Left lung (tissue), 4 donors: ENCODE measurements at regions not wholly inside any gene's neighbourhood (a gene's known extent, or its start where the extent isn't known, plus 50 kb on each side); places are given as distances from the start of the nearest gene placed in this dataset.

Source experiments
- ATAC-seq: fragments of 200-7000 bp; cut with Tn5 transposase; one replicate; pipeline ENCODE4 v1.9.1; 2020; ENCODE audit warnings: moderate library complexity
- DNase-seq, 4 donors: peaks; one replicate each; pipeline ENCODE4 v3.0.0-alpha.2; 2013 to 2020
- H3K27ac ChIP-seq, 2 donors: fragments of 200-600 bp; sonication (generic) in 1 of 2; one replicate each; pipeline versions ENCODE4 v1.5.0 to v1.8.0; 2020 to 2021
- H3K27me3 ChIP-seq, 2 donors: fragments of 200-600 bp; sonication (generic) in 1 of 2; one replicate each; pipeline versions ENCODE4 v1.5.0 to v1.8.0; 2020 to 2021
- H3K36me3 ChIP-seq, 2 donors: fragments of 200-600 bp; sonication (generic) in 1 of 2; one replicate each; pipeline versions ENCODE4 v1.5.0 to v1.8.0; 2020 to 2021
- H3K4me1 ChIP-seq, 2 donors: fragments of 200-600 bp; one replicate each; pipeline ENCODE4 v1.8.0; 2021
- H3K4me3 ChIP-seq, 2 donors: fragments of 200-600 bp; sonication (generic) in 1 of 2; one replicate each; pipeline versions ENCODE4 v1.5.0 to v1.8.0; 2020 to 2021; ENCODE audit warnings: mild to moderate bottlenecking in 1 of 2
- H3K9me3 ChIP-seq, 2 donors: fragments of 200-600 bp; sonication (generic) in 1 of 2; one replicate each; pipeline versions ENCODE4 v1.5.0 to v1.8.0; 2020 to 2021
- CTCF ChIP-seq, 2 donors: fragments of 200-600 bp; sonication (generic) in 1 of 2; IDR thresholded peaks; one replicate each; pipeline versions ENCODE4 v1.5.0 to v1.8.0; 2021; ENCODE audit warnings: antibody characterized with exemption in 2 of 2
- intact Hi-C, 2 donors: fragments of 100-400 bp; cut with DNase I; formaldehyde crosslinking; loops; one replicate each; pipeline versions ENCODE4 v1.11.2 to v1.14.2; 2022
- donor health status: DM: no; HTN: yes; CAD: no.
- donor health status: DM: no; HTN: no; CAD: no.

GRCh38 chr5:104932431-104932830, 1369.8 kb upstream of the NUDT12 start:
- H3K27ac ChIP-seq, result no peak overlapping the region
- ATAC-seq (no peak), DNase-seq (no peak)
- H3K4me1 ChIP-seq, result no peaks in the 10 kb centered on the region
- H3K9me3 ChIP-seq, result peaks cover 0 to 12% of the 10 kb centered on the region in 2 donors
- no peaks in the 10 kb centered on the region for H3K36me3 ChIP-seq
- no peak overlapping the region for H3K4me3 ChIP-seq
- intact Hi-C loops, result no loop called here
- H3K27me3 ChIP-seq, result no peaks in the 10 kb centered on the region
- TF ChIP-seq CTCF (IDR thresholded peaks at IDR 0.05), result no peak

GRCh38 chr5:104928906-104929520, 1366.4 kb upstream of the NUDT12 start:
- no peak for ATAC-seq
- H3K4me3 ChIP-seq, result no peak overlapping the region
- TF ChIP-seq CTCF (IDR thresholded peaks at IDR 0.05), result no peak
- H3K27me3 ChIP-seq, result no peaks in the 10 kb centered on the region
- DNase-seq, result peak in 1 of 4 donors; percentile 66
- intact Hi-C loops, result no loop called here
- no peaks in the 10 kb centered on the region for H3K4me1 ChIP-seq
- no peak overlapping the region for H3K27ac ChIP-seq
- H3K9me3 ChIP-seq, result peaks cover 0 to 16% of the 10 kb centered on the region in 2 donors
- no peaks in the 10 kb centered on the region for H3K36me3 ChIP-seq

GRCh38 chr5:104915226-104915625, 1352.6 kb upstream of the NUDT12 start:
- Histone ChIP-seq H3K36me3 (no peaks in the 10 kb centered on the region), H3K27ac (no peak overlapping the region), H3K4me1 (no peaks in the 10 kb centered on the region), H3K27me3 (no peaks in the 10 kb centered on the region), H3K9me3 (no peaks in the 10 kb centered on the region), H3K4me3 (no peak overlapping the region)
- intact Hi-C loops, result no loop called here
- DNase-seq (no peak), ATAC-seq (no peak)
- no peak for TF ChIP-seq CTCF (IDR thresholded peaks at IDR 0.05)

GRCh38 chr5:104914536-104915070, 1352.0 kb upstream of the NUDT12 start:
- Histone ChIP-seq H3K9me3 (no peaks in the 10 kb centered on the region), H3K27ac (no peak overlapping the region), H3K4me3 (no peak overlapping the region), H3K27me3 (no peaks in the 10 kb centered on the region), H3K36me3 (no peaks in the 10 kb centered on the region), H3K4me1 (no peaks in the 10 kb centered on the region)
- intact Hi-C loops, result no loop called here
- no peak for TF ChIP-seq CTCF (IDR thresholded peaks at IDR 0.05)
- ATAC-seq (no peak), DNase-seq (no peak)

GRCh38 chr5:104913841-104914281, 1351.3 kb upstream of the NUDT12 start:
- H3K9me3 ChIP-seq, result no peaks in the 10 kb centered on the region
- intact Hi-C loops, result no loop called here

More at GRCh38 chr5:104913841-104914281, 1351.3 kb upstream of the NUDT12 start:
- H3K4me1 ChIP-seq, result no peaks in the 10 kb centered on the region
- no peak for DNase-seq
- no peak overlapping the region for H3K27ac ChIP-seq
- H3K4me3 ChIP-seq, result no peak overlapping the region
- no peaks in the 10 kb centered on the region for H3K27me3 ChIP-seq
- no peak for ATAC-seq
- H3K36me3 ChIP-seq, result no peaks in the 10 kb centered on the region
- no peak for TF ChIP-seq CTCF (IDR thresholded peaks at IDR 0.05)
